Astrocyte (in vitro differentiated cells and primary cell): ENCODE measurements at regions not wholly inside any gene's neighbourhood (a gene's known extent, or its start where the extent isn't known, plus 50 kb on each side); places are given as distances from the start of the nearest gene placed in this dataset.

Experiments used
- CTCF ChIP-seq: IDR thresholded peaks from 2 replicates; pipeline ENCODE4 v1.5.1; 2011; ENCODE audit warnings: low read depth, mild to moderate bottlenecking, inconsistent platforms, low read length, moderate library complexity; ENCODE audit not compliant: insufficient read depth
- EZH2 ChIP-seq: IDR thresholded peaks from 2 replicates; pipeline ENCODE4 v1.6.1; 2012; ENCODE audit warnings: mild to moderate bottlenecking, low read length, inconsistent platforms; ENCODE audit not compliant: insufficient read depth

GRCh38 chr1:17982197-17982596 lies 125.4 kb upstream of the IGSF21 start:
- no peak for TF ChIP-seq CTCF
- TF ChIP-seq EZH2: no peak
